Inflammatory macrophage (primary cell): ENCODE measurements at regions not wholly inside any gene's neighbourhood (a gene's known extent, or its start where the extent isn't known, plus 50 kb on each side); places are given as distances from the start of the nearest gene placed in this dataset.

Source experiments
- DNase-seq, 2 donors: peaks; one replicate each; pipeline ENCODE4 v3.0.0-alpha.2; 2020 to 2022

DNA sequence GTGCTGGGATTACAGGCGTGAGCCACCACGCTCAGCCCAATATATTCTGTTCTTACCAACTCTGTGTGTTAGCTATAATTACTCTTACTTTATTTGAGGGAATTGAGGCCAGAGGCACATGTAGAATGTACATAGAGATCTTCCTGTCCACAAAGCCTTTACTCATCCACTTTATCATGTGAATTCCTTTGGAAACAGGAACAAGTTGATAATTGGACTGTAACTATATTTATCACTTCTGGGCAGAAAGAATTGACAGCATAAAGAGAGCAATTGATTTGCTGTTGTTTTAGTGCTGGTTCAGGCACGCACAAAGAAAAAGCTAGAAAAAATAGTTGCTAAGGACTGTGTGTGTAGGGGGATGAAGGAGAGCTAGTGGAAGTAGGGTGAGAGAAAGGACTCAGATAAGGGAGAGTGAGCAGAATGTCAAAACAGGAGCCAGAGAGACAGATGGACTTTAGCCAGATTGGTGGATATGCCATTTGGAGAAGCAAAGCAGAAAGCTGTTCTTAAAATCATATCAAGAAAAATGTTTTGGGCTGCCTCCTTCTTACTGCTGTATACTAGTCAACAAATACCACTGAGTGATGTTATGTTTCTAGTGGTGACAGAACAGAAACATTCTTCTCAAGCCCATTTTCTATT lies 929.8 kb upstream of the CNTN5 start:
- DNase-seq = no peak

DNA sequence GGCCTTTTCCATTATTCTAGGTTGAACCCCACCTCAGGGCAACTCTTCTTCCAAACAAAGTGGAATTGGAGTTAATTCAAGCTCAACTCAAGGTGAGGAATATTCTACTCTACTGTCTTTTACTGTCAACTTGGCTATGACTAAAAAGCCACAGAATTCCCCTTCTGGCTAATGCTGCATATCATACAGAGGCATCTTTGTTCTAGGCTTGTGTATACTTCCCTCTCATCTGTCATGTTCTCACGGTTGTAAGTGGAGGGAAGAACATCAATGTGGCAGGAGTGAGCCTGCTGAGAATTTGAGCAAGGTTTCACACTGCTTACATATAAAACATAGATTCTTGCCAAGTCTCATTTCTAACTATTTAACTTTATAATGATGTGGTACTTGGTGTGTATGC lies 921.4 kb upstream of the CNTN5 start:
- DNase-seq = no peak

DNA sequence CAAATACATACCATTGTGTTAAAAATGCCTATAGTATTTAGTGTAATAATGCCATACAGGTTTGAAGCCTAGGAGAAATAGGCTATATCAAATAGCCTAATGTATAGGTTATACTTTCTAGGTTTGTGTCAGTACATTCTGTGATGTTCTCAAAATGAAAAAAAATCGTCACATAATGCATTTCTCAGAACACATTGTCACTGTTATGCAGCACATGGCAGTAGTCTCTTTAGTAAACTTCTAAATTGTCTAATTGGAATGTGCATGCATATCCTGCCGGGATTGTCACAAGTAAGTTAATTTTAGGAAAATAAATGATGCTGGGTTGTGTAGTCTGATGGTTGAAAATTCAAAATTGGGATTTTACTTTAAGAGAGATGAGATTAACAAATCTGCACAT lies 920.1 kb upstream of the CNTN5 start:
- DNase-seq = no peak

DNA sequence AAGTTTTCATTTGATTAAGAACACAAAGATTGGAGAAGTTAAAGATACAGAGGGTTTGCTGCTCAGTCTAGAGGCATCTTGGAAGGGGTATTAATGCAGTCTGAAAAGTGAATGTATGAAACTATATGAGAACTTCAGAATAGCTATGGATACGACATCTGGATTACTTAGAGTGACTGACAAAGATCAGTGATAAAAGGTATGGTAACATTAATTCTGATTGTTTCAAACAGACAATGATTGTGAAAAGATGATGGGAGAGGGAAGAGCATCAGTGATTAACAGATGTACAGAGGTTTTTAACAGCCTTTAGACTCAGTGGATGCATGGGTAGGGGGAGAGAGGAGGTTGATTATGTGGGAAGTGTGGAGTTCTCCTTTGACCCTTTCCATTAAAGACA lies 919.4 kb upstream of the CNTN5 start:
- DNase-seq = no peak

DNA sequence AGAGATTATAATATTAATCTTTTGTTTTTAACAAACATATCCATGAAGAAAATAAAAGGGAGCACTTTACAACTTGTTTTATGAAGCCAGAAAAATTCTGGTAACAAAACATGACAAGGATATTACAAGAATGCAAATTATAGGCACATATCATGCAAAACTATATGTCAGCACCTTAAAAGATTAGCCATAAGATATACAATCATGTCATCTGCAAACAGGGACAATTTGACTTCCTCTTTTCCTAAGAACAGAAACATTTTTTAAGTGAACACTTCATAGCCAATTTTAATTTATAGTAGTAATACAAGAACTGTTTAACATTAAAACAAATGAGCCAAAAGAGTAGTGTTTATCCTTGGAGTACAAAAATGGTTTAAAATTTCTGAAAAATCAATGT lies 916.5 kb upstream of the CNTN5 start:
- DNase-seq = no peak

DNA sequence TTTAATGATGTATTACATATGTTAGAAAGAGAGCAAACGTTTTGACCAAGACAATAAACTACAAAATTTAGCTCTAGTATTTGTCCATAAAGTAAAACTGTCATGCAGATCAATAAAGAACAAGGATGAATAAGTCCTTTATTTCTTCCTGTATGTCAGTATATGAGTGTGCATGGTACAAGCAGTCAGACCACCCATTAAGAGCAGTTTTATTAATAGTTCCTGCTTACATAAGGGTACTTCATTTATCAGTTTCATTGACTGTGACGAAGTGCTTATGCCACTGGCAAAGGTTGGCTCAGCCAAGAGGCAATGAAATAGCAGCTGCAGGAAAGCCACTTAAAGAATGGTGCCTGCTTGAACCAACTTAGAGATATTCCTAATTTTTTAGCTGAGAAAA lies 913.0 kb upstream of the CNTN5 start:
- no peak for DNase-seq

DNA sequence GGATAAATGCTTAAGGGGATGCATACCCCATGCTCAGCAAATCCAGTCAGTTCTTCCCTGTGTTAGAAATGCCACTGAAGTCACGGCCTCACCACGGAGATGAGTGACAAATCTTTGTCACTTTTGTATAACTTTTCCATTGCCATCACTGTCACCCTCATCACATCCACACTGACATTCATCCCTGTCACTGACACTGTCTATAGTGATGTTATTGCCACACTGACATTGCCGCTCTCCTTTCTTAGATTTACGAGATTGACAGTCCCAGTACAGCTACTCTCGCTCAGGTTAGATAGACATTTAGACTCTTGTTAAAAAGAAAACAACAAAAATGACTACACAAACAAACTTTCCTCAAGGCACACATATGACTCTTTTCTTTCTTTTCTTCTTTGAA lies 910.7 kb upstream of the CNTN5 start:
- DNase-seq = no peak

DNA sequence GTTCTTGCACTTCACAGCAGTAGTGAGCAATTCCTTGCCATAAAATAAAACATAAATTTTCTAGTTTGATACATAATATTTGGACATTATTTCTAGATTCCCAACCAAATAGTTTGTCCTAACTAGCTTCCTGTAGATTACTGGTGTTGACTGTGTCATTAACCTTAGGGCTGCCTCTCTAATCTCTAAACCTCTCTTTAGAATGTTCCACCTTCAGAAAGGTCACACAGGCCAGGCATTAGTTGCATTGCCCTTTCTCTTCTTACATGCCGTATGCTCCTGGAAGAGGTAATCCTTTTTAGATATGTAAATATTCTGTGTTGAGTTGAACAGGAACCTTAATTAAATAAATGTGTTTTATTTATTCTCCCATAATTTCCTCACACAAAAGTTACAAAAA lies 904.9 kb upstream of the CNTN5 start:
- DNase-seq = no peak

DNA sequence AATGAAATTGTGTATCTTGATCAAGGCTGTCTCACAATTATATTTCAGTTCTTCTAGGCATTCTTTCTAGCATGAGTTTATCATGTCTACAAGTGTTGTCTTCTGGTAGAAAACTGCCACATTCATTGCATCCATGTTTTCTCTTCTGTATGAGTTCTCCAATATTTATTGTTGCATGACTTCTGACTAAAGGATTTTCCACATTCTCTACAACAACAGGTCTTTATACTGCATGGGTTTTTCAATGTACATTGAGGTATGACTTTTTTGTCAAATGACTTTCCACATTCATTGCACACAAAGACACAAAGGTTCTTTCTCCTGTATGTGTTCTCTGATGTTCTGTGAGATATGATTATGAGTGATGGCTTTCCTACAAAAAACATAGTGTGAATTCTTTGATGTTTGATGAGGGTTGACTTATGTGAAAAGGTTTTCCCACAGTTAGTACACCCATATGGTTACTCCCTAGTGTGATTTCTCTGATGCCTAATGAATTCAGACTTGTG lies 890.6 kb upstream of the CNTN5 start:
- DNase-seq = no peak

DNA sequence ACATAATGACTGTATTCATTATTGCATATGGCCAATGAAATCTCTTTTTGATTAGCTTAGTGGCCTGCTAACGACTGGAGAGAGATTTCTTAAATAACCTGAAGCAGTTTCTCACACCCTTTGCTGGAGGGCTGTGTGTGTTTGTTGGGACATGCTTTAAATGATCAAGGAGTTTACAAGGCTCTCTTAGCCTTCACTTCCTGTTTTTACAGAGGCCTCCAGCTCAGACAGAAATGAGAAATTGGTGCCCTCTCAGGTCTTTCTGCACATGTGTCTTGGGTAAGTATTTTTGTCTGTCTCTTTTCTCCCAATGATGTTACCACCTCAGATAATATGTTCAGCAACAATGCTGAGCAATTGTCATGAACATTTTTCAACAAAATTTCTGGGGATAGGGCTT lies 884.4 kb upstream of the CNTN5 start:
- DNase-seq = no peak

DNA sequence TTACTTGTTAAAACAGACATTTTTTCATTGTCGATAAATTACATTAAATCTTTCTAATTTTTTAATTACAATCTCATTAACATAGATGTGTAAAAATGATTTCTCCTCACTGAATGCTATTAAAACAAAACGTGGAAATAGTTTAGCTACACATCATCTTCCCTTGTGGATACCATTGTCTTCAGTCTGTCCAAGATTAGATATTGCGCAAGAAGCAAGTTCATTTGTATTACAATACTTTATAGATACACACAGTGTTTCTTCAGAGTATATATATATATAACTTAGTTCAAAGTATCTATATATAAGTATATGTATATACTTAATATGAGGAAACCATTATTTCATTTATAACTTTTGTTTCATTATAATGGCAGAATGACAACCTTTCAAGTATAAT lies 883.3 kb upstream of the CNTN5 start:
- DNase-seq = no peak

DNA sequence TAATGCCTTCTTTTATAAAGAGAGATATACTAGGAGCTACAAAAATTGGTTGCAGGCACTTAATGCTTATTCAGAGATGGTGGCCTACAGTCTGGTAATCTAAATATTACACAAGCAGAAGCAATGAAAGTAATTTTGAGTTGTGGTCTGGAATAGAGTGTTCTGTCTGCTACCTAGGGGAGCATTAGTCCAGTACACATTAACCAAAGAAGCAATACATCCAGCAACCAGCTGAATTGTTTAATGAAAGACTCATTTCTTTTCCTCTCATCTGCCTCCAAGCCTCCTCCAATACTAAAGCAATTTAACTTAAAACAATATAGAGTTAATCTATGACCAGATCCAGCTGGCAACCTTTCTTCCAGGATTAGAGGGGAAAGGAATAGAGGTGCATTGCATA lies 877.1 kb upstream of the CNTN5 start:
- DNase-seq = no peak

DNA sequence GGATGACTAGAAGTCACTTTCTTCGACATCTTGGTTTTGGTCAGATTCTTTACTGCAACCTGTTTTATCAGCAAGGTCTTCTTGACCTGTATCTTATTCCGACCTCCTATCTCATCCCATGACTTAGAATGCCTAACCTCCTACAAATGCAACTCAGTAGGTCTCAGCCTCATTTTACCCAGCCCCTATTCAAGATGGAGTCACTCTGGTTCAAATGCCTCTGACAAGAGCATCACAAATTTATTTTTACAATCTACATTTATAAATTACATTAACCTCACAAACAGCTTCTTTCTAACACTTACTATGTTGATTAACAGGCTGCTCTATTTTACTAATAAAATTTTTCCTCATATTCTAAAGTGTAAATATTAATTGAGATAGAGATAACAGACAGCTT lies 867.0 kb upstream of the CNTN5 start:
- DNase-seq = no peak

DNA sequence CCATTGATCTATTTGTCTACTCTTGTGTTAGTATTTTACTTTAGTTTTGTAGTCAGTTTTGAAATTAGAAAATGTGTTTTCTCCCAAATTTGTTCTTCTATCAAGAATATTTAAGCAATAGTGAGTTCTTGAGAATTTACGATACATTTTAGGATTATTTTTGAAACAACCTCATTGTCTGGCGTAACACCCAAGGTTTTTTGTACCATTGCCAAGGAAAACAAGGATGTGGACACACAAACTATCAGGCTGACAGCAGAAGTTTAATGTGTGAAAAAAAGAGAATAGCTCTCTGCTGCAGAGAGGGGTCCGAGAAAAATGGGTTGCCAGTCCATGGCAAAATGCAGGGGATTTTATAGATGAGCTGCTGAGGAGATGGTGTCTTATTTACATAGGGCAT lies 865.1 kb upstream of the CNTN5 start:
- DNase-seq = no peak

DNA sequence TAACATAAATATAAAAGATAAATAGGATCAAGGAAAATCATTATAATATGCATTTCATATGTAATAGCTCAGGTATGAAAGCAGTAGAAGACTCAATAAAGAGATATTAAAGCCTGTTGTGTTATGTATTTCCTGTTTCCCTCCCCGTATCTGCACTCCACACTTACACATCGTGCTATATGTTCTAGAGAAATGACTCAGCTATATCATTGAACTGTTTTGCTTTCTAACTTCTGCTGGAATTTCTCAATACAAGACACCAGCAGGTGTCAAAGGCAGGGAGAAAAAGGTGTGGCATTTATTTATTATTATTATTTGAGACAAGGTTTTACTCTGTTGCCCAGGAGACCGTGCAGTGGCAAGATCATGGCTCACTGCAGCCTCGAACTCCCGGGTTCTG lies 842.8 kb upstream of the CNTN5 start:
- DNase-seq = no peak

DNA sequence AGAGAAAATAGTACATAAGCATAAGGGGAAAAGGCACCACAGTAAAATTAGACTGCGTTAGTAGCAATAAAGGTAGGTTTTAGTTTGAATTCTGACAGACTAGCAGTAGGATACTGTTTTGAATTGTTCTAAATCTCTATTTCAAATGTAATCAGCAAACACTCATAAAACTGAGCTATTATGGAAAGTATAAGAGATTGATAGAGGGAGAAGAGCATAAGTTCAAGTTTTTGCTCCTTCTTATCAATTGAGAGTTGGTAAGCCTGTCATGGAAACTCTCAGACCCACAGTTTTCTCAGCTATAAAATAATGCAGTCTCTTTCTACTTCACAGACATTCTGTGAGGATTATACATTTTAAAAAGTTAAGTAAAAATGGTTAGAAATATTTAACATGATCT lies 840.2 kb upstream of the CNTN5 start:
- no peak for DNase-seq

DNA sequence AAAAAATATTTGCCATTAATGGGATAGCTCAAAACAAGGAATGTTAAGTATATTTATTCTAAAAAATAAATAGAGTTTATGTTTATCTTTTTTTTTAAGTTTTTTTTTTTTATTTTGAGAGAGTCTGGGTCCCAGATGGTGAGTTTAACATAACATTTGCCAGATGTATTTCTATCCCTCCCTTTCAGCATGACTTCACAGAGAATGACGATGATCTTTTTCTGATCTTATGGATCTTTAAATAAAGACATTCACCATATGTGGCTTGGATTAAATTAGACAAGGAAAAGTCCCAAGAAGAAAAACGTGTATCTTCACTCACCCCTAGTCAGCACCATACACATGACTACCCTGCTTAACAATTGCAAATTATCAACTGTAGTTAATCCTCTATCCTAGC lies 839.8 kb upstream of the CNTN5 start:
- DNase-seq = no peak

DNA sequence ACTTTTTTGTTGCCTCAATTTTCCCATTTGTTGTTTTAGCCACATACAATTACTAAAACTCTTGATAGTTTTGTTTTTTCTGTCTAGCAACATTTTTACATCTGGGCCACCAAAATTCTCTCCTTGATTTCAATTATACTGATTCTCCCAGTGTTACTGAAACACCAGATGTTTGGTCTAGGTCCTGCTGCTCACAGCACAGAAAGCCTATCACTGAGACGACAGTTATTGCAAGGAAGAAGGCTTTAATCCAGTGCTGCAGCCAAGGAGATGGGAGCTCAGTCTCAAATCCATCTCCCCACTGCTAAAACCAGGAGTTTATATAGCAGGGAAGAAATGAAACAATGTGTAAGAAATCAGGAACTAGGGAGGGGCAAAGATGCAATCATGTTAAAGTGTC lies 837.7 kb upstream of the CNTN5 start:
- no peak for DNase-seq

DNA sequence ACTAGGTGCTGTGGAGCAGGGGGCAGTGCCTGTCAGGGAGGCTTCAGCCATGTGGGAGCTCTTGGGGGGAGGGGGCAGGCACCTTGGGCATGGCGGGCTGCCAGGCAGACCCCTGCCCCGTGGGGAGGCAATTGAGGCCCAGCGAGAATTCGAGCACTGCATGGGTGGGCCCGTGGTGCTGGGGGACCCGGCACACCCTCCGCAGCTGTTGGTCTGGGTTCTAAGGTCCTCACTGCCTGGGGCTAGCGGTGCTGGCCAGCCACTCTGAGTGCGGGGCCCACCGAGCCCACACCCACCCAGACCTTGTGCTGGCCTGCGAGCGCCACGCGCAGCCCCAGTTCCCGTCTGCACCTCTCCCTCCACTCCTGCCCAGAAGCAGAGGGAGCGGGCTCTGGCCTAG lies 835.5 kb upstream of the CNTN5 start:
- no peak for DNase-seq

DNA sequence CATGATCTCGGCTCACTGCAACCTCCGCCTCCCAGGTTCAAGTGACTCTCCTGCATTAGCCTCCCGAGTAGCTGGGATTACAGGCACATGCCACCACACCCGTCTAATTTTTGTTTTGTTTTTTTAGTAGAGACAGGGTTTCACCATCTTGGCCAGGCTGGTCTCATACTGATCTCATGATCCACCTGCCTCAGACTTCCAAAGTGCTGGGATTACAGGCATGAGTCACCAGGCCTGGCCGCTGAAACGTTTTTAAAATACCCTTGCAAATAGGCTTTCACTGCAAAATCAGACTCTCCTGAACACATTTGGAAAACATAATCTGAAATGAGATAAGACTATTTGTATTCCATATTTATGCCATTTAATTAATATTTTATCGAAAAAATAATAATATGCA lies 826.1 kb upstream of the CNTN5 start:
- DNase-seq = no peak

DNA sequence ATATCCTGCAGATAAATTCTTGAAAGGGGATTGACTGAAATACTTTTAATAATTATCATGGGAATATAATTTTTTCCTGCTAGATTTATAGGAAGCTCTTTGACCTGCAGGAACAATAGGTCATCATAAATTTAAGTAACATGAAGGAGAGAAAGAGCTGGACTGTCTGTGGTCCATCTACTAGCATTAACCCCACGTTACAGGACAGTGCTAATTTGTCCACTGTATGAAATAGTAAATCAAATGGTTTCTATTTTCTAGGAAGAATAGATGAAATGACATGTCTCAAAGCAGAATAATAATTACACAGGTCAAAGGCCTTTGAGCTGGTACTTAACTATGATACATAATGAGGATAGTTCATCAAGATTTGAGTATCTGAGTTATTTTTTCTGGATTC lies 825.4 kb upstream of the CNTN5 start:
- no peak for DNase-seq

DNA sequence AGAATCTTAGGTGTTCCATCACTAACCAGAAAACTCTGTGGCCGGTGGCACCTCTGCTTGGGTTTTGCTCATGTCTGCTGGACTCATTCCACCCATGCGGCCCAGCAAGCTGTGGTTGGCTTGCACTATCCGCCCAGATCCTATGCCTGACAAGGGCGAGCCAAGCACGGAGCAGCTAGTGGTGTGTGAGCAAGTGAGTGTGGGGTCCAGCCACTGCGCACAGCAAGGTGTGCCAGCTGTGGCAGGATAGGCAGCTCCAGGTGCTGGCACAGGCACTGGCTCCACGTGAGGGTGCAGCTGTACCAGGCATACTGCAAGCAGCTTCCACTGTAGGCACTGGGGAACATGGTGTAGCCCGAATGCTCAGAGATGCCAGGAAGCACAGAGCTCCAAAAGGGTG lies 813.7 kb upstream of the CNTN5 start:
- no peak for DNase-seq

DNA sequence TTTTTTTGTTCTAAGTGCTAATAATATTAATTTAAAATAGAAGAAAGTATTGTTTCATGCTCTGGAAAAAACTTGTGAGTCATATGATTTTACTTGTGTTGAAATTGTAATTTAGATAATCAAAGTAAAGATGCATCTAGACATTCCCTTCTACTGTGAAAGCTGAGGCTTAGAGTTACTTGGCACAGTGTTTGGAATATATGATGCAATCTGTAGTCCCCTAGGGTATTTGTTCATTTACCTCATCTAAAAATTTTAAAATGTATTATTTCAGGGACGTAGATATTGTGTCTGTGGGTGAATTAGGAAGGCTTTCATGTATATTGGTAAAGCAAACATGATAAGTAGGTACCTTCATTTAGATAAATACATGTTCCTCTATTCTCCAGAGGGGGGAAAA lies 793.5 kb upstream of the CNTN5 start:
- DNase-seq = no peak

DNA sequence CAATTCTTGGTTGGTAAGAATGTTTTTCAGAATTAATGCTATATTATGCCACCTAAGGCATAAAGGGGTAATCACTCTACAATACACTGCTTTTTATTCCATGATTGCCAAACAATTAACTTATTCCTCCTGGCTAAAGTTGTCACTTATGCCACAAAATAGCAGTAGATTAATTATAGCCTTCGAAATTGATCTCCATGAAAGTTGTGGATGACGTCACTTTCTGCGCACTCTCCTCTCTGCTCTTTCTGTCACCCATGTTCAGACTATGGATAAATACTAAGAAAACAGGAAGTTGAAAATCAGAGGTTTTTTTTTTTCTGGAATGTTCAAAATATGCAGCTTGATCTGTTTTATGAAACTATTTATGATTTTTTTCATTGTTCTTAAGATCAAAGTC lies 790.1 kb upstream of the CNTN5 start:
- no peak for DNase-seq

DNA sequence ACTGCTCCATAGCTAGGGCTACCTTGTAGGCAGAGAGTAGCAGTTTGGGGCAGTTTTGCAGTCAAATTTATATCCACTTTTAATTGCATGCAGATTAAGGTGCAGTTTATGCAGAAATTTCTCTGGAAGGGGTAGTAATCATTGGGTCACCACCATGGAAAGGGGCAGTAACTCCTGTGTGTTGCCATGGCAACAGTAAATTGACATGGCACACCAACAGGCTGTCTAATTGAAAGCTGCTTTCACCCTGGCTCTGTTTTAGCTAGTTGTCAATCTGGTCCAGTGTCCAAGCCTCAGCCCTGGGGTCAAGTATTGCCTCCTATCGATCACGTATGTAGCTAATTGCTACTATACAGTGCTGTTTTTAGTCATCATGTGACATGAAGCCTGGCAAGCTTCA lies 786.1 kb upstream of the CNTN5 start:
- DNase-seq = no peak

DNA sequence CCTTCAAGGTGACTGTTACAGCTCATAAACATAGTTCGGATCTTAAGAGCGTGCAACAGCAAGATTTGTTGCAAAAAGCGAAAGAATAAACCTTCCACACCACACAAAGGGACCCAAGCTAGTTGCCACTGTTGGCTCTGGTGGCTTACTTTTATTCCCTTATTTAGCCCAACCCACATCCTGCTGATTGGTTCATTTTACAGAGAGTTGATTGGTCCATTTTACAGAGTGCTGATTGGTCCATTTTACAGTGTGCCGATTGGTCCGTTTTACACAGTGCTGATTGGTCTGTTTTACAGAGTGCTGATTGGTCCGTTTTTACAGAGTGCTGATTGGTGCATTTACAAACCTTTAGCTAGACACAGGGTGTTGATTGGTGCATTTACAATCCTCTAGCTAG lies 776.9 kb upstream of the CNTN5 start:
- no peak for DNase-seq
